Limb (tissue), 2 donors: ENCODE measurements at regions not wholly inside any gene's neighbourhood (a gene's known extent, or its start where the extent isn't known, plus 50 kb on each side); places are given as distances from the start of the nearest gene placed in this dataset.
"Not testable (repeated sequence)": the region's sequence is repeated elsewhere in the genome, so short reads cannot be mapped to it uniquely, and the experiment has no call there.

Source experiments
- DNase-seq, 2 donors: peaks; one replicate each; pipeline ENCODE4 v3.0.0-alpha.2; 2016; ENCODE audit errors: extremely low spot score in 2 of 2

GRCh38 chr3:139131951-139132350, 87.3 kb upstream of the PRR23C start:
- DNase-seq, result no peak

GRCh38 chr3:139132976-139133375, 88.3 kb upstream of the PRR23C start:
- DNase-seq, result no peak

- no peak for DNase-seq
Measured at GRCh38 chr3:139134678-139135372, 90.1 kb upstream of the PRR23C start.

- no peak for DNase-seq
Measured at GRCh38 chr3:139135657-139136056, 91.0 kb upstream of the PRR23C start.

DNA sequence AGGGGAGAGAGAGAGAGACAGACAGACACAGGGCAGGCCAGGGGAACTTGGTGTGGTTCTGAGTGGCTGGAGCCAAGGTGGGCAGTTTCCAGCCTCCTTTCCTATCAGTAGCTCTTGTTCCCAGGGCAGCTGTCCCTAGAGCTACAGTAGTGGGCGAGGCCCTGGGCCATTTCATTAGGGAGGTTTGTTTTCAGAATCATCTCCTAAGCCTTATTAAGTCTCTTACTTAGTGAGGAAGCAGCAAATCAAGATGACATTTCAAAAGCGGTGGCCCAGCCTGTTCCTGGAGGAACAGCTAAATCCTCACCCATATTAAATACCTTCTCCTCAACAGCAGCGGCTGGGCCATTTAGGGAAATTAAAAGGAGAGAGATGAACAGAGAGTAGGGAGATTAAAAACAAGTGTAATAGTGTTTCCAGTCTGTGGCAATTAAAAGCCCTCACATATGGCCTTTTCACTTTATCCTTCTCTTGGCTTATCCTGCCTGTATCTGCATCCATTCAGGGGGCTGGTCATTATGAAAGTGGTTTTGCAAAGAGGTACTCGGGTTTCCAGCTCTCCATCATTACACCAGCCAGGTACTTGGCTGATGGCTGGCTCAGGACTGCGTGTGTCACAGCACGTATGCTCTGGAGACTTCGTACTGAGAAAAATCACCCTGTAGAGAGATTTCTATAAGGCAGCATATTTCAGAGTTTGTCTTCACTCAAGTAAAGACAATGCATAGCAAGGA, 91.9 kb upstream of the PRR23C start:
- DNase-seq, result no peak

DNA sequence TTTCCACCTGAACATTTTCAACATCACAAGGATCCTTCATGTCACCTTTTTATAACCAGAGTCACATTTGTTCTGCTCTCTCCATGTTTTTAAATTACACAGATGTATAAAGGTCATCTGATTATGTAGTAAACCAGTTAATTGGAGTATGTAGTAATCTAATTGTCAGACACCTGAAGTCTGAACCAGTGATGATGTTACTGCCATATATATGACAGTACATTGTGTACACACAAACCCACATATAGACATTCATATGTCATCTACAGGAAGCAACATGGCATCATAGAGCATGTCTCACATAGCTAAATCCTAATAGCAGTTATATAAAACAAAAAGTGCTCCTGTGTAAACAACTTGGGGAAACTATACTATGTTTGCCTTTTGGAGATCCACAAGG, 95.9 kb upstream of the PRR23C start:
- no peak for DNase-seq

- not testable (repeated sequence) for DNase-seq
Measured at GRCh38 chr3:139145980-139146379, 101.3 kb upstream of the PRR23C start.

- DNase-seq, result no peak
Measured at GRCh38 chr3:139151530-139151929, 106.8 kb upstream of the PRR23C start.

GRCh38 chr3:139153434-139153833, 108.7 kb upstream of the PRR23C start:
- not testable (repeated sequence) for DNase-seq

GRCh38 chr3:139157161-139157932, 112.7 kb upstream of the PRR23C start:
- no peak for DNase-seq

GRCh38 chr3:139159356-139159755, 114.7 kb upstream of the PRR23C start:
- DNase-seq, result no peak

DNA sequence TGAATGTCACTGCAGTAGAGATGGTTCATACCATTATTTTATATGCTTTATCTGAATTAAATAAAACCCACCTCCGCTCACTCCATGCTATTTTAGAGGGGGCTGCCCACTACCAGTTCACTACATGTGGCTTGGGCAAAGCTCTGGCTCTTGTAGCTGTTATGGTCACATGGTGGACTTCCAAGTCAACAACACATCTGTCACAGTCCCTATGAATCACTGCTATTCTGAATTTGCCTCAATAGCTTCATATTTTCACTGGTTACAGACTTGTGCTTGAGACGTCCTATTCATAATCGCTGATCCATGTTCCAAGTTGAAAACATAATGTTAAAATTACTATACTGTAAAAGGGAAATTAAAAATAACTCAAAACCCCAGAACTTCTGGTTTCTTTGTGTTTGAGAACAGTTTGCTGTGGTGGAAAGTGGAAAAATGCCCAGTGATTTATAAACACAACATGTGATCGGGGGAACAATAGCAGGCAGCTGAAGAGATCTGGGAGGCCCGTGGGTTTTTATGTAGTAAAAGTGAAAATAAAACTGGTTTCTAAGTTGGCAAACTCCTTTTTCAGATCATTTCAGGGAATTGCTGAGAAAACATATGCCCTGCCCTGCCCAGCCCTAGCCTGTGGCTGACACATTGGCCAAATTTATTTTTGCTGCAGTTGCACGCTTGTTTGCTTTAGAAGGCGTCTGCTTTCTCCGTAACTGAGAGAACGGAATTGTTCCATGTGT, 128.8 kb upstream of the PRR23C start:
- peak in 1 of 2 donors; percentile 17 for DNase-seq

- DNase-seq, result no peak
Measured at GRCh38 chr3:139180489-139180888, 135.8 kb upstream of the PRR23C start.

GRCh38 chr3:139182143-139182542, 137.5 kb upstream of the PRR23C start:
- DNase-seq, result no peak

GRCh38 chr3:139182598-139182997, 137.9 kb upstream of the PRR23C start:
- no peak for DNase-seq

DNA sequence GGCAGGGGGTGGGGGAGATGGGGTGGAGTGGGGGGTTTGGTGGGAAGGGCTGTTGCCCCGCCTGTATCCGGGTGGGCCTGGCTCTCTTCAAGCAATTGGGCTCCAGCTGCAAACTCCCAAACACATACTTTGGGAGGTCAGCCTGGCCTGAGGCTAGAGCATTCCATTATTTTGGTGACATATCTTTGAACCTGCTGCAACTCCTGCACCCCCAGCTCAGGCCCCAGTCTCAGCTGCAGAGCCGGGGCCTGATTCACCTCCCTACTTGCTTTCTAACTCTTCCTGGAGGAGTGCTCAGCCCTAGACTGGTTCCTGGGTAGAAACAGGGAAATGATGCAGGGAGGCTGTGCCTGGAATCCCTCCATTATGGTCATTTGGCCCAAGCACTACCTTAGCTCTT, 140.8 kb upstream of the PRR23C start:
- no peak for DNase-seq

GRCh38 chr3:139187154-139187553, 142.5 kb upstream of the PRR23C start:
- DNase-seq, result no peak

GRCh38 chr3:139187648-139188047, 143.0 kb upstream of the PRR23C start:
- DNase-seq, result no peak

- no peak for DNase-seq
Measured at GRCh38 chr3:139189943-139190342, 145.3 kb upstream of the PRR23C start.

- DNase-seq, result not testable (repeated sequence)
Measured at GRCh38 chr3:139194421-139194820, 149.4 kb upstream of the MRPS22 start.

- DNase-seq, result not testable (repeated sequence)
Measured at GRCh38 chr3:139196146-139196545, 147.7 kb upstream of the MRPS22 start.

DNA sequence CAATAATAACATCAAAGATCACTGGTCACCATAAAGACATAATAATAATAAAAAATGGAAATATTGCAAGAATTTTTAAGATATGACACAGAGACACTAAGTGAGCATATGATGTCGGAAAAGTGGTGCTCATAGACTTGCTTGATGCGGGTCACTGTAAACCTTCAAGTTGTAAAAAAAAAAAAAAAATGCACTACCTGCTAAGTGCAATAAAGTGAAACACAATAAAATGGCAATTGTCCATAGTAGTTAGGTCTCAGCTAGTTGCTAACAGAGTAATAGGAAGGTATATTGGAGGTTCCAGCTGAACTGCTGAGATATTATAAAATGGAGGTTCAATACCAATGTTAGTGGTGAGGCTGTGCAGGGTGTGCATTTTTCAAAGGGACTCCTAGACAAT, 146.6 kb upstream of the MRPS22 start:
- no peak for DNase-seq
